Peyer's patch (tissue), 4 donors: ENCODE measurements at regions not wholly inside any gene's neighbourhood (a gene's known extent, or its start where the extent isn't known, plus 50 kb on each side); places are given as distances from the start of the nearest gene placed in this dataset.

Source experiments
- DNase-seq, 3 donors: peaks; one replicate each; pipeline ENCODE4 v3.0.0-alpha.2; 2017 to 2019
- H3K27ac ChIP-seq, 4 donors: fragments of 200-600 bp; sonication (generic); one replicate each; pipeline ENCODE4 v1.5.1; 2016 to 2019
- H3K27me3 ChIP-seq, 2 donors: fragments of 200-600 bp; sonication (generic); one replicate each; pipeline ENCODE4 v1.5.1; 2019
- H3K36me3 ChIP-seq, 3 donors: fragments of 200-600 bp; sonication (generic); one replicate each; pipeline ENCODE4 v1.5.1; 2016 to 2019
- H3K4me1 ChIP-seq, 4 donors: fragments of 200-600 bp; sonication (generic); one replicate each; pipeline ENCODE4 v1.5.1; 2016 to 2019
- H3K4me3 ChIP-seq, 4 donors: fragments of 200-600 bp; sonication (generic); 1 replicate in 3 of 4; 2 replicates in 1 of 4; pipeline ENCODE4 v1.5.1; 2016 to 2019; ENCODE audit warnings: mild to moderate bottlenecking in 1 of 4
- H3K9me3 ChIP-seq, 4 donors: fragments of 200-600 bp; sonication (generic); one replicate each; pipeline ENCODE4 v1.5.1; 2016 to 2019; ENCODE audit warnings: mild to moderate bottlenecking in 1 of 4
- POLR2A ChIP-seq, 2 donors: fragments of 450-650 bp; IDR thresholded peaks; one replicate each; pipeline ENCODE4 v1.5.1; 2017; ENCODE audit warnings: antibody characterized with exemption in 2 of 2, mild to moderate bottlenecking in 2 of 2, moderate library complexity in 2 of 2
- TF ChIP-seq, protein P1 (sequence below), 6 experiments: fragments of 450-650 bp in 4 of 6; fragments of 200-600 bp in 2 of 6; sonication (generic) in 1 of 6; IDR thresholded peaks; one replicate each; pipeline ENCODE4 v1.5.1; 2017 to 2019; ENCODE audit warnings: antibody characterized with exemption in 6 of 6, mild to moderate bottlenecking in 3 of 6, moderate library complexity in 1 of 6

DNA sequence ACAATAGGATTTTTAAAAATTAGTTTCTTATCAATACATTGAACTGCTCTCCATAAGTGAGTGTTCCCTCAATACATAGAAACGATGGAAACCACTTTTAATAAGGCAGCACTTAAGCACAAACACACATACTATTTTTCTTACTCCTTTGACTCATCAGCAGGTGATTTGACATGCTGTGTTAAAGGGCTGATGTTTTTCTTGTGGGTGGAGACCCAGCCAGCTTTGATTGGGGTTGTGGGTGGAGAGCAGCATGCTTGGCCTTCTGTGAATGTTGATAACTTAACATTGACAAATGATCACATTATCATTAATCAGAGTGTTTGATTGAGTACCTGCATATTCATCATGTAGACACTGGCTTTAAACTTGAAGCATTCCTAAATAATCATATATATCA is 223.0 kb upstream of the DPH6 start:
- Histone ChIP-seq H3K27ac (no peak overlapping the region), H3K4me1 (no peaks in the 10 kb centered on the region), H3K9me3 (no peaks in the 10 kb centered on the region), H3K36me3 (no peaks in the 10 kb centered on the region), H3K4me3 (no peak overlapping the region), H3K27me3 (no peaks in the 10 kb centered on the region)
- no peak for TF ChIP-seq POLR2A (IDR thresholded peaks at IDR 0.05)
- TF ChIP-seq, protein P1, sequence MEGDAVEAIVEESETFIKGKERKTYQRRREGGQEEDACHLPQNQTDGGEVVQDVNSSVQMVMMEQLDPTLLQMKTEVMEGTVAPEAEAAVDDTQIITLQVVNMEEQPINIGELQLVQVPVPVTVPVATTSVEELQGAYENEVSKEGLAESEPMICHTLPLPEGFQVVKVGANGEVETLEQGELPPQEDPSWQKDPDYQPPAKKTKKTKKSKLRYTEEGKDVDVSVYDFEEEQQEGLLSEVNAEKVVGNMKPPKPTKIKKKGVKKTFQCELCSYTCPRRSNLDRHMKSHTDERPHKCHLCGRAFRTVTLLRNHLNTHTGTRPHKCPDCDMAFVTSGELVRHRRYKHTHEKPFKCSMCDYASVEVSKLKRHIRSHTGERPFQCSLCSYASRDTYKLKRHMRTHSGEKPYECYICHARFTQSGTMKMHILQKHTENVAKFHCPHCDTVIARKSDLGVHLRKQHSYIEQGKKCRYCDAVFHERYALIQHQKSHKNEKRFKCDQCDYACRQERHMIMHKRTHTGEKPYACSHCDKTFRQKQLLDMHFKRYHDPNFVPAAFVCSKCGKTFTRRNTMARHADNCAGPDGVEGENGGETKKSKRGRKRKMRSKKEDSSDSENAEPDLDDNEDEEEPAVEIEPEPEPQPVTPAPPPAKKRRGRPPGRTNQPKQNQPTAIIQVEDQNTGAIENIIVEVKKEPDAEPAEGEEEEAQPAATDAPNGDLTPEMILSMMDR (IDR thresholded peaks at IDR 0.05) = no peak
- no peak for DNase-seq

DNA sequence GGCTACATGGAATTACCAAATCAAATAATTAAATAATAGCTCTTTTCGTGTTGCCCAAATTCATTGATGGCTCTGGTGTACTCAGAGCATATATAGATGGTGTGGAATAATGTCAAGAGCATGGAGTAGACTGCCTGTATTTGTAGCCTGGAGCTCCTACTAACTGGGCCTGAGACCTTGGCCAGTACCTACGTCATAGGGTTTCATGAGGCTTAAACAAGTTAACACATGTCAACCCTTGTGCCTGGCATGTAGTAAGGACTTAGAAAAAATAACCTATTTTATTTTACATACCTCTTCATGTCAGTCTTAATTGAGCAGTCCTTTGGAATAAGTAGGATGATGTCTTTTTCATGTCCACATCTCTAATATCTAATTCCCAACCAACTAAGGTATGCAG is 223.7 kb upstream of the DPH6 start:
- Histone ChIP-seq H3K36me3 (no peaks in the 10 kb centered on the region), H3K4me1 (no peaks in the 10 kb centered on the region), H3K9me3 (no peaks in the 10 kb centered on the region), H3K27me3 (no peaks in the 10 kb centered on the region), H3K4me3 (no peak overlapping the region), H3K27ac (no peak overlapping the region)
- DNase-seq = no peak
- TF ChIP-seq POLR2A (IDR thresholded peaks at IDR 0.05) = no peak
- TF ChIP-seq, protein P1 (IDR thresholded peaks at IDR 0.05) = no peak

DNA sequence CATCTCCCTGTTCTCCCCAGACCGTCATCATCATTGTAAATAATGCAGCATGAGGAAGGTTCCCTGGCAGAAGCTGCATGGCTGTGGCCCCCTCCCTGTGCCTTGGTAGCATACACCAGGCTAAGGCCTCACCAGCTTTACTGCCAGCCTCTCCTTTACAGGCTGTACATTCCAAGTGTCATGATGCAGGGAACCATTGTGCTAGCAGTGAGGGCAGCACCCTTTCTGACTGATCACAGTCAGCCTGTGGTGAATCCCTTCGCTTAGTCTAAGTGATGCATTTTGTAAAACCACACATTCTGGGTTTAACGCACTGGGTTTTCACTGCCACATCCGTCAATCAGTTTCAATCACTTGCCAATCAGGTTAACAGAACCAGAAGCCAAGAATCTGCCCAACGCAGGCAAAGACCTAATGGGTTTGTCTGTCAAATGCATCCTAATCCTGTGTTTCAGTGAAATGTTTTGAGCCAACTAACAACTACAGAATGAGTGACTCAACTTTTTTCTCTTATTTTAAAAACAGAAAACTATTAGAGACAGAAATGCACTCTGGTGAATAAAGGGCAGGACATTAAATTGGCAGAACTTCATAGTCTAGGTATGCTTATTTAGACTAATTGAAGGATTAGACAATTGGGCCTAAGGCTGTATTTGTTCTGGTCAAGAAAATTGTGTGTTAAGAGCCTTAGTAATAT is 225.9 kb upstream of the DPH6 start:
- no peaks in the 10 kb centered on the region for H3K27me3 ChIP-seq
- H3K4me3 ChIP-seq = no peak overlapping the region
- no peak for DNase-seq

DNA sequence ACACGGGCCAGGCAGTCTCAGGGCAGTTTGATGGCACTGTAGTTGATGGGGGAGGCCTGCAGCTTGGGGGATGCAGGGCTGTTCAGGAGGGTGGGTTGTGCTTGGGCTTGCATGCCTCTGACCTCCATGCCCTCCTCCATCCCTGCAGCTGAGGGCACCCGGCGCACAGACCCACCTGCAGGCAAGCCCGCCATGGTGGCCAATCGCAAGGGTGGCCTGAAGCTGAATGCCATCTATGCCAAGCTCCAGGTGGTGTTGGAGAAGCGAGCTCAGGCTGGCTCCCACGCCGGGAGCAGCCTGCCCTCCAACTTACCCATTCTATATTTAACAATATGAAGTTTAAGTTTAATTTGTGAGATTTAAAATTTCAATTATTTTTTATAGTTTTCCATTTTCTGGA is 228.7 kb upstream of the DPH6 start:
- Histone ChIP-seq H3K27ac (no peak overlapping the region), H3K27me3 (no peaks in the 10 kb centered on the region), H3K36me3 (no peaks in the 10 kb centered on the region), H3K4me3 (no peak overlapping the region), H3K4me1 (no peaks in the 10 kb centered on the region), H3K9me3 (no peaks in the 10 kb centered on the region)
- no peak for DNase-seq
- TF ChIP-seq POLR2A (IDR thresholded peaks at IDR 0.05) = no peak
- TF ChIP-seq, protein P1 (IDR thresholded peaks at IDR 0.05) = no peak

More for the DNA sequence above, 225.9 kb upstream of the DPH6 start:
- H3K36me3 ChIP-seq = no peaks in the 10 kb centered on the region
- no peaks in the 10 kb centered on the region for H3K9me3 ChIP-seq
- no peak overlapping the region for H3K27ac ChIP-seq
- TF ChIP-seq, protein P1 (IDR thresholded peaks at IDR 0.05) = no peak
- TF ChIP-seq POLR2A (IDR thresholded peaks at IDR 0.05) = no peak
- no peaks in the 10 kb centered on the region for H3K4me1 ChIP-seq

DNA sequence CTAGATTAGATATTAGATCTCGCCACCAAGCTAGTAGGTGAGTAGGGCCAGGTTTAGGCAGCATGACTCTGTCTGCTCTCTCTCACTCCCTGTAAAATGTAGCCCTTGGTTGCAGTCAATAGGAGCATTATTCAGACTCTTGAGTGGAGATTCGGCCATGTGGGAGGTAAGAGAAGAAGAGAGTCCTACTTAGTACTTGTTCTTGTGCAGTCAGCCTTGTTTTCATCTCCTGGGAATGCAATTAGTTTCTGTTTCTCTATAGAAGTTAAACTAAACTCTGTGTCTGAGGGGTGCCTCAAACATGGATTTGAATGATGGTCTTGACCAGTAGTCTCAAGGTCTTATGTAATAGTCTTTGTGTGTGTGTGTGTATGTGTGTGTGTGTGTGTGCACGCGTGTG is 229.5 kb upstream of the DPH6 start:
- H3K27ac ChIP-seq = no peak overlapping the region
- no peaks in the 10 kb centered on the region for H3K4me1 ChIP-seq
- no peak for DNase-seq
- no peaks in the 10 kb centered on the region for H3K9me3 ChIP-seq
- no peaks in the 10 kb centered on the region for H3K36me3 ChIP-seq
- no peaks in the 10 kb centered on the region for H3K27me3 ChIP-seq
- H3K4me3 ChIP-seq = no peak overlapping the region
- TF ChIP-seq, protein P1 (IDR thresholded peaks at IDR 0.05) = no peak
- no peak for TF ChIP-seq POLR2A (IDR thresholded peaks at IDR 0.05)

DNA sequence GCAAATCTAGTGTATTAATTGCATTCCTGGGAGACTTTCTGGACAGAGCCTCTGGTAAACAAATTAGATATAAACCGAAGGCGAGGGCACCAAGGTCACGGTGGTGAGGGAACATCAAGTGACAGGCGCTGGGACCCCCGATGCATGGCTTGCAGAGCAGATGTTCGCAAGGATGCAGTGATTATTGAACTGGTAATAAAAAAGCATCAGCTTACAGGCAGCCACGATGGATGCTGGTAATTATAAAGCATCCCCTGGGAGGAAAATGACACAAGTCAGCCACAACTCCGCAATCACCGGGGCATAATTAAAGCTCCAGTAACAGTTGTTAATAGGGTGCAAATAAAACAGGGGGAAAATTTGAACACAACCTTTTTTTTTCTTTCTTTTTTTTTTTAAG is 231.1 kb upstream of the DPH6 start:
- no peak overlapping the region for H3K27ac ChIP-seq
- H3K27me3 ChIP-seq = no peaks in the 10 kb centered on the region
- no peak overlapping the region for H3K4me3 ChIP-seq
- H3K4me1 ChIP-seq = no peaks in the 10 kb centered on the region
- DNase-seq = no peak
- no peak for TF ChIP-seq POLR2A (IDR thresholded peaks at IDR 0.05)
- TF ChIP-seq, protein P1 (IDR thresholded peaks at IDR 0.05) = no peak
- H3K36me3 ChIP-seq = no peaks in the 10 kb centered on the region
- H3K9me3 ChIP-seq = no peaks in the 10 kb centered on the region
